ENCODE measurements at regions not wholly inside any gene's neighbourhood (a gene's known extent, or its start where the extent isn't known, plus 50 kb on each side); places are given as distances from the start of the nearest gene placed in this dataset.
"Not testable (repeated sequence)": the region's sequence is repeated elsewhere in the genome, so short reads cannot be mapped to it uniquely, and the experiment has no call there.

DNA sequence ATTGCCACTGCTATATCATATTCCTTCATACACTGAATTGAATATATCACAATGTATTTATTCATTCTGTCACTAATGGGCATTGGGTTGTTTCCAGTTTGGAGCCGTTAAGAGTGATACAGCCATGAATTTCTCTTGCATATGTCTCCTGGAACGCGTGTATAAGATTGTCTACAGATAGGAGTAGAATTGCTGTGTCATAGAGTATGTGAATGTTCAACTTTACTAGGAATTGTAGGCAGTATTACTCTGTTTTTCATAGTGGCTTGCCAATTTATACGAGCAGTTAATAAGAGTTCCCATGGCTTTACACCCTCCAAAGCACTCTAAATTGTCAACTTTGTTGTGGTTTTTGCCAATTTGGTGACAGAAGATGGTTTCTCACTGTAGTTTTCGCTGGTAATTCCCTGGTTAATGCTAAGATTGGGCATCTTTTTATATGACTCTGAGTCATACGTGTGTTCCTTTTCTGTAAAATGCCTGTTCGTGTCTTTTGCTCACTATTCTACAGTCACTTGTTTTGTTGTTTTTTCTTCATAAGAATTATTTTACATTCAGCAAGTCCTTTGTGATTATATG lies 136.1 kb upstream of the LIPC start:
- no peak for DNase-seq (ENCODE audit: low read depth in 2 of 2)

DNA sequence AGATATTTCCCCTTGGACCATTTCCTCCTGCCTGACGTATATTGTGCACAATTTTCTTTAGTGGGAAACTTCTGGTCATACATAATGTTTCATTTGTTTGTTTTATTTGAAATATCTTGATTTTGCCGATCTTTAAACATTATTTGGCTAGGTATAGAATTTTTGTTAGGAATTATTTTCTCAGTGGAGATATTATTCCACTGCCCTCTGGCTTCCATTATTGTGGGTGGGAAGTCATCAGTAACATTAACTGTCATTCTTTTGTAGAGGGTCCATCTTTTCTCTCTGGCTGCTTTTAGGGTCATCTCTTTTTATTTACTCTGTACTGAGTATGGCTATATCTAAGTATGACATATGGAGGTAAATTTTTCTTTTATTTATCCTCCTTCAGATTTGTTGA lies 135.5 kb upstream of the LIPC start:
- no peak for DNase-seq (ENCODE audit: low read depth in 2 of 2)

DNA sequence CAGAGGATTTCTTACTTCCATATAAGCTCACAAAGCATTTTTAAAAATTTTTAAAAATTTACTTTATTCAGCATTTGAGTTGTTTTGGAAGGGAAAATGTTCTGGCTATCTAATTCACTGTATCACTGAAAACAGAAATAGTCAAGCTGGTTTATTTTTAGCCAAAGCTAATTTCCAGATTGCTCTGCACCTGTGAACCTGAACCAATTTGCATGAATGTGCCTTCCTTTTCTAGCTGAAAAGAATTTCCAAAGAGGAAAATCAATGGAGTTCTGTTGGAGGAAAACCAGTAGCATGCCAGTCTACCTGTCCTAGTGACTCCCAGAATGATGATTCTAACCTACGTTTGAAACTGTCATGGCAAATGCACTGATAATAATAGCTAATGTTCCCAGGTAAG lies 134.2 kb upstream of the LIPC start:
- no peak for DNase-seq (ENCODE audit: low read depth in 2 of 2)

- DNase-seq (ENCODE audit: low read depth in 2 of 2), result no peak
These were observed 132.6 kb upstream of the LIPC start for GRCh38 chr15:58298879-58299850.

DNA sequence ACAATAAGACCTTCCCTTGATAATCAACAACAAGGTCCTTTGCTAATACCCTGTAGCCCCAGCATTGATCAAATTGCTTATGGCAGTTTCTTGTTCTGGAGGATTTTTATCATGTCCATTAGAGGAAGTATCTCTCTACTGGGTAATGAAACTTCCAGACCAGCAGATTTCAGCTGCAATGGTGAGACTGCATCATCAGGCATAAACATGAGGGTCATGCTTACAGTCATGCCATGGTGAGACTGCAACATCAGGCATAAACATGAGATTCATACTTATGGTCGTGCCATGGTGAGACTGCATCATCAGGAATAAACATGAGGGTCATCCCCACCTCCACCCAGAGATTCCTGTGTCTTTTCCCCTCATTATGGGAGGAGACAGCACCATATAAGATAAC lies 129.0 kb upstream of the LIPC start:
- no peak for DNase-seq (ENCODE audit: low read depth in 2 of 2)

DNA sequence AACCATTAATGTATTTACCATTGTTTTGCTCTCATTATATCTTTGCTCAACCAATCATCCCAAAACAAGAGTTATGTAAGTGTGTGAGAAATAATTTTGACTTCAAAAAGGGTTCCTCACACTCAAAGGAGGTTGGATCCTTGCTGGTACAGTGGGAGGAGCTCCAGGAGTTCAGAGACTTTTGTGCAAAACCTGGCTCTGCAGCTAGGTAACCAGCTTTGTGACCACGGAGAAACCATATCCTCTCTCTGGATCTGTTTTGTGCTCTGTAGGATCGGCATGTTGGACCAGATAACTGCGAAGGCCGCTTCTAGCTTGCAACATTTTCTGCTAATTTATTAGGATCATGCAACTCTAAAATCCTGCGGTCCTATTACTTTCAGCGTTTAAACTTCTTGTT lies 128.6 kb upstream of the LIPC start:
- DNase-seq (ENCODE audit: low read depth in 2 of 2), result no peak

GRCh38 chr15:58306591-58307312 lies 125.0 kb upstream of the LIPC start:
- DNase-seq (ENCODE audit: low read depth in 2 of 2), result no peak

DNA sequence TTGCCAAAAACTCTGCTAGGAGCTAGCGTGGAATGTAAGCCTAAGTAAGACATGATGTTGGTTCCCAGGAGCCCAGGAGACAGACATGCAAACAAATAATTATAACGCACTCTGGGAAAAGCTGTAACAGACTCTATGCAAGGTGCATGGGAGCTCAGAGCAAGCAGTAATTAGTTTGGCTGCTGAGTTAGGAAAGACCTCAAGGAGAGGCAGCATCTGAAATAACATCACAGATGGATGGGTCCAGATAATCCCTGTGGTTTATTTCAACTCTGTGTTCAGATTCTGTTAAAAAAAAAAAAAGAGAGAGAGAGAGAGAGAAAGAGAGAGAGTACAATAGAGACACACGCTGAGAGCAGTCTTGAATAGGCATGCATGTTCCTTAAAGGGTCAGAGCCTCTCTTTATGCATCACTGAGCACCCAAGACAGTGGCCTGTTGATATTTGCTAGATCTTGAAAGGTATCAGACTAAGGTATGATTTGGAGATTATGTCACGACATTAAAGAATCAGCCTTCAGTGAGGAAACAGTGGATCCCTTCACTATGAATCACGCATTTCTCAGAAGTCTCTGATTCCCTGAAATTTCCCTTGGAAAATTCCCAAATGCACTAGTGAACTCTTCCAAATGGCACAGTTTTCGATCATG lies 124.4 kb upstream of the LIPC start:
- DNase-seq (ENCODE audit: low read depth in 2 of 2), result no peak

GRCh38 chr15:58308742-58309355 lies 122.9 kb upstream of the LIPC start:
- DNase-seq (ENCODE audit: low read depth in 2 of 2), result no peak

DNA sequence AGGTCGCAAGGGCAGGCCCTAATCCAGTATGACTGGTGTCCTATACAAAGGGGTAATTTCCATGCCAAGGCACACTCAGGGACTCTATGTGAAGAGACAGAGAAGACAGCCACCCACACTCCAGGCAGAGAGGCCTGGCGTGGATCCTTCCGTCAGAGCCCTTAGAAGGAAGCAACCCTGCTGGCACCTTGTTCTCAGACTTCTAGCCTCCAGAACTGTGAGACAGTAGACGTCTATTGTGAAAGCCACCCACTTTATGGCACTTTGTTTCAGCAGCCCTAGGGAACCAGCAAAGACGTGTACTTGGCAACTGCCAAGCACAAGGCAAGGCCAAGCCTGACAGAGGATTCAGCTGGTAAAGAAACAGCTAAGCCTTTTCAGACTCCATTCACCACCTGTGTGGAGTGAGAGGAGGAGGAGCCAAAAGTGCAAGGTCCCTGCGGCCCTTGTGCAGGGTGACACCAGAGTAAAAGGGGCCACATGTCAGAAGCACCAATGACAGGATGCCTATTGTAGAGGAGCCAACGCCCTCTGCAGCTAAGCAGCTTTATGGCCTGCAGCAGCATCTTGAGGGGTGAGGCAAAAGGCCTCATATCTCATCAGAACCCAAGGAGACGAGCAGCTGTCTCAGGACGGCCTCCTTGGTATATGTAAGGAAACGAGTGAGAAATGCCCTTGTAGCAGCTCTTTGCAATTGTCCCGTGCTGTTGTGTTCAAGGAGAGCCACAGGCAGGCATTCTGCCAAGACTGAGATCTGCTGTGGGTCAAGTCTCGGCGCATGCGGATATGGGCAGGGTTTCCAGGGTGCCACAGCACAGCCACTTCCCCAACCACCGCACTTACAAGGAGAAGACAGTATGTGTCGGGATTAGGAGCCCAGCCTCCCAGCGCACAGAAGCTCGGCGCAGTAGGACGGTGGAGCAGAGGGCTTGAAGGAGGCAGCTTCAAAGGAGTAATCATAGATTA lies 121.5 kb upstream of the LIPC start:
- no peak for DNase-seq (ENCODE audit: low read depth in 2 of 2)

GRCh38 chr15:58311556-58311955 lies 120.2 kb upstream of the LIPC start:
- no peak for DNase-seq (ENCODE audit: low read depth in 2 of 2)

GRCh38 chr15:58312031-58312430 lies 119.8 kb upstream of the LIPC start:
- DNase-seq (ENCODE audit: low read depth in 2 of 2), result no peak

GRCh38 chr15:58313304-58313703 lies 118.5 kb upstream of the LIPC start:
- no peak for DNase-seq (ENCODE audit: low read depth in 2 of 2)

DNA sequence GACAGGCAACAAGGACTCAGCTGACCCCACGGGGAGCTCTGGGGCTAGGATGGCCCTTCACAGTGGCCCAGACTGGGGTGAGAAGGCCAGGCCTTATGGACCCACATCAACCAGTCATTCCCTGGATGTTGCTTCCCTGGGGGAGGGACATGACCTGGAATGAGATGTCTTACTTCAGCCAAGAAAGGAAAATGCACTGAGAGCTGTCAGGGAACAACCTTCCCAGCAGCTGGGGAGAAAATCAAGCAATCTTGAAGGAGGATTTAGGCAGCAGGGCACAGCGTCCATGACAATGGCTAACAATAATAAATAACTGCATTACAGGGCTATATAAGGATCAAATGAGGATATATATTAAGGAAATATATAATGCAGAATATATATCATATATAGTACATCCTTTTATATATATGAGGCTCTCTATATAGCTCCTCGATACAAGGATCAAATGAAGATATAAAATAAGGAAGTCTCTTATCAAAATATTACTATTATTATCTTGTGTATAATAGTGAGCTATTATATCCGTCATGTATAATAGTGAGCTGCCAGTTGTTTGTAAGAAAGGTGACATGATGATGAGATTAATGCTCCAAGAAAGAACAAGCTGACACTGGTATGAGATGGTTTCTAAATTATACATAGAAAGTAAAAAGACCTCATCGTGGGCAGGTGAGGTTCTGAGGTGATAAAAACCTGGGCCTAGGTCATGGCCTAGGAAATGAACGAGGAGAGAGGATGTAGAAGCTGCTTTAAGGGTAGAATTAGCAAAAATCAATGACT lies 117.8 kb upstream of the LIPC start:
- DNase-seq (ENCODE audit: low read depth in 2 of 2), result no peak

DNA sequence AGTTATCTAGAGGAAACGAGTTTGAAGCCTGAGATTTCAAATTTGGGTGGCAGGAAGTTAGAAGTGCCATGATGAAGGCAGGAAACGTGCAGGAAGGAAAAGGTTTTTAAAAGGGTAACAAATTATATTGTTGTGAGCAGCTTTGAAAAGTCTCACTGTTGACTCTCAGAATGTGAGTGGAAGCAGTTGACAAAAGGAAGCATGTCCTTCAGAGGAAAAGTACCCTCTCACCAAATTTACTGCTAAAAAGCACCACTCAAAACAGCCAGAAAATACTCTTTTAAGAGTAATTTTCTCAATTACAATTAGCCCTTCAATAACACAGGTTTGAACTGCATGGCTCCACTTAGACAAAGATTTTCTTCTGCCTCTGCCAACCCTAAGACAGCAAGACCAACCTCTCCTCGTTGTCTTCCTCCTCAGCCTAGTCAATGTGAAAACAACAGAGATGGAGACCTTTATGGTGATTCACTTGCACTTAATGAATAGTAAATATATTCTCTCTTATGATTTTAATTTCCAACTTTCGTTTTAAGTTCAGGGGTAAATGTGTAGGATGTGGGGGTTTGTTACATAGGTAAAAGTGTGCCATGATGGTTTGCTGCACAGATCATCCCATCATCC lies 117.1 kb upstream of the LIPC start:
- no peak for DNase-seq (ENCODE audit: low read depth in 2 of 2)

DNA sequence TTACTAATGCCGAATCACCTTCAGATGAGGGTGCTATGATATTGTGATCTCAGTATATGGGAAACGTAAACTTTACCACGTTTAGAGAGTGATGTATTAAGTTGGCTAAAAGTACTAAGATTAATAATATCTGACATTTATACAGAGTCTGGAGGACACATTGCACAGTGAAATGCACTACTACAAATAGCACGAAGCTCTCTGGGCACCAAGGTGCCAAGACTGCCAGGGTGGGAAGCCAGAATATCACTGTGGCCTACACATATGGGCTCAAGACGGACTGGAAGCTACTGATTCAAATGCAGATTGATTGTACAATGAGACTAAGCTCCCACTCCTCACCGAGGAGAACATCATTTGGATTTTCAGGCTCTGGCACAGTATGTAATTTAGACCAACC lies 113.3 kb upstream of the LIPC start:
- DNase-seq (ENCODE audit: low read depth in 2 of 2), result no peak

GRCh38 chr15:58321034-58321433 lies 110.8 kb upstream of the LIPC start:
- DNase-seq (ENCODE audit: low read depth in 2 of 2), result no peak

DNA sequence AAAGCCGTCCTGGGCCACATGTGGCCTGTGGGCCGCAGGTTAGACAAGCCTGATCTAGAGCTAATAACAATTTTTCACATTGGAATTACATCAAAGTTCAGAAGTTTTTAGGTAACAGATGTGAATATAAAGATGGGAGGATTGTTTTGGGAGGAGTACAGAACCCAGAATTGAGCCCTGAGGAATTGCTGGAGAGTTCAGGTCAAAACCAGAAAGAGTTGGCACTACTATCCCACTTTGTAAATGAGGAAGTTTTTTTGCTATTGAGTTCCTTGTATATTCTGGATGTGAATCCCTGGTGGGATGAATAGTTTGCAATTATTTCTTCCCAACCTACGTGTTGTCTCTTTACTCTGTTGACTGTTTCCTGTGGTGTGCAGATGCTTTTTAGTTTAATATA lies 109.5 kb upstream of the LIPC start:
- DNase-seq (ENCODE audit: low read depth in 2 of 2), result no peak

DNA sequence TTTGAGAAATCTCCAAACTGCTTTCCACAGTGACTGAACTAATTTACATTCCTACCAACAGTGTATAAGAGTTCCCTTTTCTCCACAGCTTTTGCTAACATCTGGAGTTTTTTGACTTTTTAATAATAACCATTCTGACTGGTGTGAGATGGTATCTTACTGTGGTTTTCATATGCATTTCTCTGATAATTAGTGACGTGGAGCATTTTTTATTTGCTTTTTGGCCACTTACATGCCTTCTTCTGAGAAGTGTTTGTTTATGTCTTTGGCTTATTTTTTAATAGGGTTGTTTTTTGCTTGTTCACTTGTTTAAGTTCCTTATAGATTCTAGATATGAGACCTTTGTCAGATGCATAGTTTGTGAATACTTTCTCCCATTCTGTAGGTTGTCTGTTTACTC lies 108.5 kb upstream of the LIPC start:
- DNase-seq (ENCODE audit: low read depth in 2 of 2), result not testable (repeated sequence)
